HEK293 (cell line): ENCODE measurements at regions not wholly inside any gene's neighbourhood (a gene's known extent, or its start where the extent isn't known, plus 50 kb on each side); places are given as distances from the start of the nearest gene placed in this dataset.

Experiments
- CTCF ChIA-PET: fragments of 350-600 bp; formaldehyde crosslinking; extraction: SDS; loops from one replicate; lab custom pipeline; 2021; ENCODE audit warnings: antibody characterized with exemption; lab: Yijun Ruan, JAX
- POLR2A ChIA-PET: fragments of 300-600 bp; formaldehyde crosslinking; extraction: SDS; loops from one replicate; lab custom pipeline; 2020; ENCODE audit warnings: antibody characterized with exemption, inconsistent platforms; lab: Yijun Ruan, JAX
- H3K27ac ChIP-seq: fragments of 200-500 bp; sonication (Bioruptor generic); 2 replicates; pipeline ENCODE4 v1.5.1; 2014; ENCODE audit warnings: low read depth, low read length, control low read depth, inconsistent platforms; ENCODE audit errors: extremely low read depth
- H3K36me3 ChIP-seq, 2 experiments: fragments of 200-500 bp in 1 of 2; sonication (Bioruptor generic) in 1 of 2; 1 replicate in 1 of 2; 2 replicates in 1 of 2; pipeline ENCODE4 v1.5.1; 2014 to 2017; ENCODE audit warnings: inconsistent platforms in 2 of 2, low read length in 2 of 2; ENCODE audit not compliant: control insufficient read depth in 2 of 2, insufficient read depth in 1 of 2
- H3K4me1 ChIP-seq: fragments of 200-500 bp; sonication (Bioruptor generic); 2 replicates; pipeline ENCODE4 v1.5.1; 2014; ENCODE audit warnings: mild to moderate bottlenecking, low read length, inconsistent platforms; ENCODE audit not compliant: control insufficient read depth, insufficient read depth
- H3K4me3 ChIP-seq: 2 replicates; pipeline ENCODE4 v1.5.1; 2011; ENCODE audit warnings: low read depth, mild to moderate bottlenecking, control low read depth, low read length, moderate library complexity
- H3K9me3 ChIP-seq: fragments of 200-500 bp; sonication (Bioruptor generic); 2 replicates; pipeline ENCODE4 v1.5.1; 2014; ENCODE audit warnings: low read depth, low read length, inconsistent platforms; ENCODE audit not compliant: control insufficient read depth, insufficient read depth
- ELK4 ChIP-seq: IDR thresholded peaks from 2 replicates; pipeline ENCODE4 v1.6.1; 2011; ENCODE audit warnings: mild to moderate bottlenecking, low read depth, low read length, borderline replicate concordance
- MEIS1 ChIP-seq: sonication (generic); formaldehyde crosslinking; IDR thresholded peaks from 2 replicates; pipeline ENCODE4 v1.8.1; 2022; ENCODE audit warnings: missing genetic modification reagents, mild to moderate bottlenecking, borderline replicate concordance
- OVOL3 ChIP-seq: fragments of 450-650 bp; formaldehyde crosslinking; IDR thresholded peaks from 2 replicates; pipeline ENCODE4 v1.5.1; 2016; ENCODE audit warnings: missing biosample characterization, missing genetic modification characterization
- PRDM2 ChIP-seq: fragments of 450-650 bp; formaldehyde crosslinking; IDR thresholded peaks from 2 replicates; pipeline ENCODE4 v1.5.1; 2016; ENCODE audit warnings: missing biosample characterization, missing genetic modification characterization, borderline replicate concordance
- ZFP69B ChIP-seq: fragments of 450-650 bp; formaldehyde crosslinking; IDR thresholded peaks from 2 replicates; pipeline ENCODE4 v1.5.1; 2016; ENCODE audit warnings: missing biosample characterization, missing genetic modification characterization
- ZNF324 ChIP-seq: fragments of 450-650 bp; formaldehyde crosslinking; IDR thresholded peaks from 2 replicates; pipeline ENCODE4 v1.5.1; 2016; ENCODE audit warnings: missing biosample characterization, missing genetic modification characterization
- ZNF76 ChIP-seq: fragments of 450-650 bp; formaldehyde crosslinking; IDR thresholded peaks from 2 replicates; pipeline ENCODE4; 2016; ENCODE audit warnings: low read depth, missing biosample characterization, missing genetic modification characterization, borderline replicate concordance
- ZNF785 ChIP-seq: fragments of 450-650 bp; formaldehyde crosslinking; IDR thresholded peaks from 2 replicates; pipeline ENCODE4 v1.5.1; 2016; ENCODE audit warnings: missing biosample characterization, missing genetic modification characterization
- TF ChIP-seq, protein P1 (sequence below): fragments of 450-650 bp; formaldehyde crosslinking; IDR thresholded peaks from 2 replicates; pipeline ENCODE4 v1.5.1; 2016; ENCODE audit warnings: missing biosample characterization, missing genetic modification characterization
- TF ChIP-seq, protein P2 (sequence below): fragments of 450-650 bp; formaldehyde crosslinking; IDR thresholded peaks from 2 replicates; pipeline ENCODE4 v1.5.1; 2017; ENCODE audit warnings: missing biosample characterization, missing genetic modification characterization

DNA sequence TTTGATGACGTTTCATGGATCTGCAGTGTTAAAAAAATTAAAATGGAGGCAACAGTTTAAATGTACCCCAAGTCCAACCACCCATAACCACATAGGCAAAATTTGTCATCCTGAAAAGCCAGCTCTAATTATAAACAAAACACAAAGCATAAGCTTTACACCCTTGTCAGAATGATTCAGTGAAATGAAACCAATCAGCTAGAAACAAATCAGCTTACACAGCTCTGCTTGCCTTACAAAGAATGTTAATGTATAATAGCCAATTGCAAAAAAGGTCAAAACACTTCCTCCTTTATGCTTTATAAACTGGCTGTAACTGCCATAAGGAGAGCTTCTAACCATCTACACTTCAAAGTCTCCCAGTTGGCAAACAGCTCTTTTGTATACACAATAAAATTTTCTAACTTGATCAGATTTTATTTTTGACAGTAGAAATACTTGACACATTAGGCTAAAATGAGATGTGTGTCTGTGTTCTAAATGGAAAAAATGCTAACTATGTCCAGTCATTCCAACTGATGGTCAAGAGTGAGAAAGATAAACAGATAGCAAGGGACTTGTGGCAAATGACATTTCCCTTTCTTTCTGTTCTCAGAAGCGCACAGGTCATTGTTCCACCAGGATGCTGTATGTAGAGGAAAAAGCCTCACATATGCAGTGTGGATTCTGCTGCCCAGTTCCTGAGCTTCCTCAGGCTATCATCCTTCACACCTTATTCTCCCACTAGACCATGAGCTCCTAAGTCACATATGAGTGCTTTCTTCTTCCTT, 344.3 kb upstream of the ID4 start (continued):
- TF ChIP-seq PRDM2 (no peak), MEIS1 (CRISPR knock-in tag) (no peak), ZFP69B (no peak), ELK4 (no peak)

- Histone ChIP-seq H3K27ac (no peak overlapping the region), H3K4me1 (no peaks in the 10 kb centered on the region), H3K4me3 (no peak overlapping the region), H3K36me3 (no peaks in the 10 kb centered on the region), H3K9me3 (no peaks in the 10 kb centered on the region)
- TF ChIP-seq ZNF76 (tag by site-specific recombination) (no peak), ZNF324 (tag by site-specific recombination) (no peak), ZNF785 (tag by site-specific recombination) (no peak)
- TF ChIP-seq, protein P1, sequence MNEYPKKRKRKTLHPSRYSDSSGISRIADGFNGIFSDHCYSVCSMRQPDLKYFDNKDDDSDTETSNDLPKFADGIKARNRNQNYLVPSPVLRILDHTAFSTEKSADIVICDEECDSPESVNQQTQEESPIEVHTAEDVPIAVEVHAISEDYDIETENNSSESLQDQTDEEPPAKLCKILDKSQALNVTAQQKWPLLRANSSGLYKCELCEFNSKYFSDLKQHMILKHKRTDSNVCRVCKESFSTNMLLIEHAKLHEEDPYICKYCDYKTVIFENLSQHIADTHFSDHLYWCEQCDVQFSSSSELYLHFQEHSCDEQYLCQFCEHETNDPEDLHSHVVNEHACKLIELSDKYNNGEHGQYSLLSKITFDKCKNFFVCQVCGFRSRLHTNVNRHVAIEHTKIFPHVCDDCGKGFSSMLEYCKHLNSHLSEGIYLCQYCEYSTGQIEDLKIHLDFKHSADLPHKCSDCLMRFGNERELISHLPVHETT (tag by site-specific recombination): no peak
- TF ChIP-seq, protein P2, sequence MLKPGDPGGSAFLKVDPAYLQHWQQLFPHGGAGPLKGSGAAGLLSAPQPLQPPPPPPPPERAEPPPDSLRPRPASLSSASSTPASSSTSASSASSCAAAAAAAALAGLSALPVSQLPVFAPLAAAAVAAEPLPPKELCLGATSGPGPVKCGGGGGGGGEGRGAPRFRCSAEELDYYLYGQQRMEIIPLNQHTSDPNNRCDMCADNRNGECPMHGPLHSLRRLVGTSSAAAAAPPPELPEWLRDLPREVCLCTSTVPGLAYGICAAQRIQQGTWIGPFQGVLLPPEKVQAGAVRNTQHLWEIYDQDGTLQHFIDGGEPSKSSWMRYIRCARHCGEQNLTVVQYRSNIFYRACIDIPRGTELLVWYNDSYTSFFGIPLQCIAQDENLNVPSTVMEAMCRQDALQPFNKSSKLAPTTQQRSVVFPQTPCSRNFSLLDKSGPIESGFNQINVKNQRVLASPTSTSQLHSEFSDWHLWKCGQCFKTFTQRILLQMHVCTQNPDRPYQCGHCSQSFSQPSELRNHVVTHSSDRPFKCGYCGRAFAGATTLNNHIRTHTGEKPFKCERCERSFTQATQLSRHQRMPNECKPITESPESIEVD (tag by site-specific recombination): no peak
- ChIA-PET POLR2A (no interaction called here), CTCF (no interaction called here)
These were observed 335.4 kb upstream of the ID4 start for GRCh38 chr6:19501737-19502245.

GRCh38 chr6:19502301-19502700, 334.9 kb upstream of the ID4 start:
- ChIA-PET CTCF (no interaction called here), POLR2A (no interaction called here)
- no peaks in the 10 kb centered on the region for H3K9me3 ChIP-seq
- no peak overlapping the region for H3K4me3 ChIP-seq
- no peaks in the 10 kb centered on the region for H3K4me1 ChIP-seq
- H3K27ac ChIP-seq: no peak overlapping the region
- H3K36me3 ChIP-seq: no peaks in the 10 kb centered on the region
- no peak for TF ChIP-seq OVOL3 (tag by site-specific recombination)
